GM18868 (cell line): ENCODE measurements at regions not wholly inside any gene's neighbourhood (a gene's known extent, or its start where the extent isn't known, plus 50 kb on each side); places are given as distances from the start of the nearest gene placed in this dataset.

ENCODE experiments used
- ATAC-seq: cut with Tn5 transposase; IDR thresholded peaks from one replicate; pipeline ENCODE4 v1.9.1; 2021; ENCODE audit warnings: mild to moderate bottlenecking, moderate library complexity; ENCODE audit not compliant: unreplicated experiment

DNA sequence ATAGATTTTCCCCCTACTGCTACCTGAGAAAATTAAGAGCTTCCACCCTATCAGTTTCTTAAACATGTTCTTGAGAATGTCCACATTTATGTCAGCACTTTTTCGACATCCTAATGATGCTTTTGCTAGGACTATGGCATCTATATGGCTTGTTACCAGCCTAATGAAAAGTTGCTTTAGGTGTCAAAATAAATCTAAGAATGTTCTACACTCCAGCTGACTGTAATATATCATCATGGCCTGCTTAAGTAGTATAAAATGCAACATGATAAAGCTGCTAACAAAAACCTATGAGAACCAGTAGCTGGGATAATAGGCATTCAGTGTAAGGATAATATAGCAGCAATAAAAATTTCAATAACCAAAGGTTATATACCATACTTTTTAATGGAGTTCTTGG lies 1983.5 kb upstream of the CELF4 start:
- ATAC-seq: no peak

GRCh38 chr18:39531659-39532058 lies 1966.1 kb upstream of the CELF4 start:
- no peak for ATAC-seq

DNA sequence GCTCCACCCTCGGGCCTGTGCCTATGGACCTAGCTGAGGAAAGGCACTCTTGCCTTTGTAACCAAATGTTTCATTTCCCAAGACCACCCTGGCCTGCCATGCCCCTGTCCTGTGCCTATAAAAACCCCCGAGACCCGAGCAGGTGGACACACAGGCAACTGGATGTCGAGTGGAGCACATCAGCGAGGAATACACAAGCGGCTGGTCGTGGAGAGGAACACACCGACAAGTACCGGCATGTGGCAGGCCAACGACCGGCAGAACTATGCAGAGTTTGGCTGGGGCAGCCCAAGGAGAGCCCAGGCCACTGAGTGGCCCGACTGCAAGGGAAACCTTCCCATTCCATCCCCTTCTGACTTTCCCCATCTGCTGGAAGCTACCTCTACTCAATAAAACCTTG lies 1963.8 kb upstream of the CELF4 start:
- ATAC-seq: no peak

GRCh38 chr18:39527465-39527864 lies 1961.9 kb upstream of the CELF4 start:
- no peak for ATAC-seq

DNA sequence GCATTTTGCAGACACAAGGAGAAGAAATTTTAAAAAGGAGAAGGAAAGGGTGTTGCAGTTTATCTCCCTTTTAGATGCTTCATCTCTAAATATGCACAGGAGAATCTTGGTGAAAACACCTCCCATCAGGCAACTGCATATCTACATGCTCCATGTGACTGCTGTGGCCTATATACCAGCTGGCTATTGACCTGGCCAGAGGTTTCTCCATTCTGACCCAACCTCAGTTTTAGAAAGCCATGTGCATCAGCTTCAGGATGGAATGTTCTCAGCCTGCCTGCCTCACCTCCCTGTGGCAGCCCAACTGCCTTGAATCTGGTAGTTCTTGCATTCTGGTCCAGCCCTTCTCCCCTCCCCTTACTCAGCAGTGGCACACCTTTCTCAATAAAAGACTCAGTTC lies 1958.8 kb upstream of the CELF4 start:
- no peak for ATAC-seq

DNA sequence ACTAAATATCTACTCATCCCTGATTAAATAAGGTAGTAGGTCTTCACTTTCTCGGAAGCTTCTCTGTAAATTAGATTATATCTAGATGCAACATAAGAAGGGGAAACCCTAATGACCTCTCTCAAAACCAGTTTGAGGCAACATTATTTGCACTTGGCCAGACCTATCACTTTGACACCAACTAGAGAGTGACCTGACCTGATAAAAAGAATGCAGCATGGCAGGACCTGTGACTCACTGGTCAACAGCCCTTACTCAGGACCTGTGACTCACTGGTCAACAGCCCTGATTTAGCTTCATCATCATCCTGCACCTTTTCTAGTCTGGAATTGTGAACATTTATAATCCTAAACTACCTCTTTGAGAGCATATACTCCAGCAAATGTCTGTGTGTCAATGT lies 1957.7 kb upstream of the CELF4 start:
- no peak for ATAC-seq

- no peak for ATAC-seq
Observed at GRCh38 chr18:39521164-39521563, 1955.6 kb upstream of the CELF4 start.

DNA sequence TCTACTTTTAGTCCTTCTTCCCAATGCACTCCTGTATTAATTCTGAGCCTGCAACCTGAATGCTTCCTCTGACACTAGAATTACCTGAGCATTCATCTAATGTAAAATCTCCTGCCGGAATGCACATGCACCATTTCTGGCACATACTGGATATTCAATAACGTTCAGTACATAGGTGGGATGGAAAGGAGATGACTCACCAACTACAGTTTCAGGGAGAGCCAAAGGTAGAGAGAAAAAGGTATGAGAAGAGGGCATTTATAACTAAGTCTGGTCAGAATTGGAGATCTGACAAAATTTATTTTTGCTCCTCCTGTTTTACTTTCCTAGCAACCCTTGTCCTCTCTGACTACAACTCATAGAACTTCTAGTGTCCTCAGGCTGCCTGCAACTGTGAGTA lies 1954.1 kb upstream of the CELF4 start:
- no peak for ATAC-seq

DNA sequence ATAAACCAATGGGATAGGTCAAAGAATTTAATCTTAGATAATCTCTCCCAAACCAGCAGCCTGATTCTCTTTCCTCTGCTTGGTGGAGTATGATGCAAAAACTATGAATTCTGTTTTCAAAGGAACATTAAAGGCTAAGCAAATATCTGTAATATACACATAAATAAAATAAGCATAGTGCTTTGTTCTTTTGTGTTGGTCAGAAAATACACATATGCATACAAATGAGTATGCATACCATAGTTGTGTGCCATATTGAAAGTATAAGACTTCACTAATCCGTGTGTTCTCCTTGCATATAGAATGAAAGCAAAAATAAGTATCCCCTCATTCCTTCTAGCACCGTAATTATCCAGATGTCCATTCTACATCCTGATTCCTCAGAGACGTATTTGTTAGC lies 1949.7 kb upstream of the CELF4 start:
- no peak for ATAC-seq

- ATAC-seq: no peak
Observed at GRCh38 chr18:39513186-39513585, 1947.6 kb upstream of the CELF4 start.

DNA sequence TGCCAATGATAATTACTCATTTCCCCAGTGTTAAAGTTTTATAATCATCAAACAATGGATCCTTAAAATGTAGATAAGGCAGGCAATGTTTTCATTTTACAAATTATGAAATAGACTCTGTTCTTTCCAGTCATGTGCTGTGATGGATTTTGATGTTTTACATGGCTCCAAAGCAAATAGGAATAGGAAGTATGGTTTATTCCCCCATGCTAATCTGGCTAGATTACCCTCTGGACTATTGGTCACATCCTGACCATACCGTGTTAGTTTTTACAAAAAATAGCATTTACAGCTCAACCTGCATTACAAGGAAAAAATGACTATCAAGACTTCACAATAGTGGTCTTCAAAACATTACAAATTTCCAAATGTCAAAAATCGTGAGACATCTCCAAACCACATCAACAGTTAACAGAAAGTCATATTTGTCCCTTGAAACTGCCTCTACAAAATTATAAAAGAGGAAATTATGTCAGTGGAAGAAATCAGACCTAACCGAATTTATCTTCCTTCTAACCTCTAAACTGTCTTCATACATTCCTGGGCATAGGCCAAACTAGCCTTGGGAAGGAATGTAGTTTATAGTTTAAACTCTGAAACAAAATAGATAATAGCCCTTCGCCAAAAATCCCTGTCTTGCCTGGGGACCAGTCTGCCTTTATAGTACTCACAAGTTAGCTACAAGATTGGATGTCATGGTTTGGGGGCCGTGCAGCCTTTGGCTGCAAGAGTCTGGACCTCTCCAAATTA lies 1941.2 kb upstream of the CELF4 start:
- no peak for ATAC-seq

DNA sequence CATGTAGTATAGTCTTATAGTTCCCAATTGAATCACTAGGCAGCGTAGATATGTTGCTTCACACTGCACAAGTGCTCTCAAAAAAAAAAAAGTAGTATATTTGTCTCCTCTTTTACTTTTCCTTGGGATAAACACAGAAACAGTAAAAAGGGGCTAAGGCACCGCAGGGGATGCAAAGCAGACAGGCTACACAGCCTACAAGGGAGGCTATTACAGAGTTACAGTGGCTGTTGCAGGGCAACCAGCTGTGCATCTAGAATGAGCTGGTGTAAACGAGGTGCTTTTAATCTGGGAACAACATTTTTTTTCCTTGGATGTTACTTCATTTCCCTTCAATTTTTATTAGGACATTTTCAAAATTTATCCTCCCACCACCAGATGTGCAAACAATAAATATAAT lies 1934.7 kb upstream of the CELF4 start:
- no peak for ATAC-seq

DNA sequence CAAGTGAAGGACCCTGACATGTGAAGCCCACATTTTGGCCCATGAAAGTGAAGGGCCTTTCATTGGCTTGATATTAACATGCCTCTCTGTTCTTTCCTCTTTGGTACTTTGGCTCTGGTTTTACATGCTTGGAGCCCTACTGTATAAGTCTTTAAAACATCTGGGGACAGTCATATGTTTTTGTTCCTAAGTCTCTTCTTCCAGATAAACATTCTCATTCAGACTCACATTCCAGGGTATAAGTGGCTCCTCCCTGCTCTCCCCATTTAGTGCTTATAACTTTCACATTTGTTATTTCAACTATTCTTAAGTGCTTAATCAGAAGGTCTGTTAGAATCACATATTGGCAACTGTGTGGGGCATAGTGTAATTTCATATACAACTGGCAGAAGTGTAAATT lies 1932.2 kb upstream of the CELF4 start:
- no peak for ATAC-seq

DNA sequence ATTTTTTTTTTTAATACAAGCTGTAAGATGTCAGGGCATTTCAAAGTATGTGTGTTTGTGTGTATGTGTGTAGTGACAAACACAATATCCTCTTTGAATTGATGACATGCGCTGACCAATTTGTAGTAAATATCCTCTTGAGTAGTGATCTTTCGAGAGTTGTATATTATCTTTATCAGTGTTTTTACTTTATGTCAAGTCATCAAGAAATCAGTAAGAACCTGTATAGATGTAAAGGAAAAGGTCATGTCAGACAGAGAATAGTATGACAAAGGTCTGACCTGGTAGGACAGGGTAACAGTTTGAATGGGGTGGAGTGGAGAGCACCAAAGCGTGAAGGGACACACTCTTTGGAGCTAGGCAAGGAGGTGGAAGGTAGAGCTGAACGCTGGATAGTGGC lies 1931.4 kb upstream of the CELF4 start:
- no peak for ATAC-seq

GRCh38 chr18:39494211-39494896 lies 1928.8 kb upstream of the CELF4 start:
- ATAC-seq: no peak

GRCh38 chr18:39491408-39491807 lies 1925.8 kb upstream of the CELF4 start:
- ATAC-seq: no peak

DNA sequence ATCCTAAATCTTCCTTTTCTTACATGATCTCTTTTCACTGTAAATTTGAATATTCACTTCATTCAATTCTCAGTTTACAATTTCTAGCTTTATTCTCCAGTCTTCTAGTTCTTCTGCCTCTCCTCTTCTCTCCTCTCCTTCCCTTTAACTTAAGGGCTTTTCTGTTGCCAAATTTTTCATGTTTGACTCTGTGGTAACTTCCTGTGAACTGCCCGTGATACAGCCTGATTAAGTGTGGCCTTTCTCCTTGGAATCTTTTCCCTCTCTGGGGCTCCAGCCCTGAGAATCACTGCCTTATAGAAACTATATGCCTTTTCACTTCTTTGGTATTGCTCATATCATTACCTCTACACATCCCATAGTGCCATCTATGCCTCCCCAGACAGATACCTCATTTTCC lies 1923.8 kb upstream of the CELF4 start:
- ATAC-seq: no peak

DNA sequence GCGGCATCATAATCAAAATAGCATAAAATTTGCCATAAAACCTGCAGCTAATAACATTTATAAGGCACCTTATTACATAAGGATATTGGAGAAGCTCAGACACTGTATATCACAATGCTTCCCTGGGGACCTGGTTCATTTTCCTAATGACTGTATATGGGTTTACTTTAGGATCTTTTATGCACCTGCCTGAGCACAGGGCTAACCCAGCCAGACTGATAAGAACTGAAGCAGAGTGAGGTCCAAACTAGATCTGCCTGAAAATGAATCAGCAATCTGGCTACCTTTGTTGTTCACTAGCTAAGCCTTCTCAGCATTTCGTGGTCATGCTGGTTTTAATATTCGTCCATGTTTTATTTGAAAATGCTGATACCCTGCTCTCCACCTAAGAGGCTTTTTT lies 1922.3 kb upstream of the CELF4 start:
- no peak for ATAC-seq

GRCh38 chr18:39486268-39486667 lies 1920.7 kb upstream of the CELF4 start:
- no peak for ATAC-seq

DNA sequence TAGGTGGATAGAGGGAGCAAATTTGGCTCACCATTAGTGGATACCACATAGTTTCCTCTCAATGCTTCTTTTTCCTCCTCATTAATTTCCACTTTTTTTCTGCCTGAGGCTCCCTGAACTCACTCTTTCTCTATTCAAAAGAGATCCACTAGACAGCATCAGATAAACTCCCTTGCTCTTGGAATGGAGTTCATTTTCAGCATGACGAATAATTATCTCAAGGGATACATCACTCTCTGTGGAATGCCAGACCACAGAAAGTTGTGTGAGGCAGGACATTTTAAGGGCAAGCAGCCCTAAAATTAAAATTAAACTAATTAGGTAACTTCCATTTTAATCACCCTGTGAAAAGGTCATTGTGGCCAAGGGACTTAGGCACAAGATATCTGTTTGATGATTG lies 1920.1 kb upstream of the CELF4 start:
- ATAC-seq: no peak

- no peak for ATAC-seq
Observed at GRCh38 chr18:39481281-39481680, 1915.7 kb upstream of the CELF4 start.

DNA sequence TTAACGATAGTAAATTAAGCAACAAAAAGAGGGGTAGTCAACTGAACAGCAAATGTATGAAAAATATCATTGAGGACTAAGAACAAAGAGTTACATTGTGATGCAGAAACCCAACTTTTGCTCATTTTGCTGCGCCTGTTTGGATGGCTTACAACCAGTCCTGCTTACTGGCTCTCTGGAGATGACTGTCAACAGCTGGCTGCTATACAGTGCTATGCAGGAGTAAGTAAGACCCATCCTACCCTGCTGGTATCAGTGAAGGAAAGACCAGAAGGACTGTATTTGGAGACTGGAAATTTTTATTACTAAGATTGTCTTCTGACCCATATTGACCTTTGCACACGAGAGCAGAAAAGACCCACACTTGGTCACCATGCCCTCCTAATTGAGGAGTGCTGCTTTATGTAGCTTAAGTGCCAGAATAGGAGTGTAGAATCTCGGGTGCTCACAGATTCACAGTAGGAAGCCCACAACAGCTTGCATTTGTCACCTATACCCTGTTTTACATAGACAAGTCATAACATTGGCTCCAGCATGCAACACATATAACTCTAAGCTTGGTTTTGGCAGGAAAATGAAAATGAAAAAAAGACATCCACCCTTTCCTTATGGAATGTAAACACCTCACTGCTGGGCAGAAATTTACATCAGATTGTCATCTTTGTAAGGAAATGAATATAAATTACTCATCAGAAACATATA lies 1915.0 kb upstream of the CELF4 start:
- ATAC-seq: no peak
